ENCODE measurements at regions not wholly inside any gene's neighbourhood (a gene's known extent, or its start where the extent isn't known, plus 50 kb on each side); places are given as distances from the start of the nearest gene placed in this dataset.

DNA sequence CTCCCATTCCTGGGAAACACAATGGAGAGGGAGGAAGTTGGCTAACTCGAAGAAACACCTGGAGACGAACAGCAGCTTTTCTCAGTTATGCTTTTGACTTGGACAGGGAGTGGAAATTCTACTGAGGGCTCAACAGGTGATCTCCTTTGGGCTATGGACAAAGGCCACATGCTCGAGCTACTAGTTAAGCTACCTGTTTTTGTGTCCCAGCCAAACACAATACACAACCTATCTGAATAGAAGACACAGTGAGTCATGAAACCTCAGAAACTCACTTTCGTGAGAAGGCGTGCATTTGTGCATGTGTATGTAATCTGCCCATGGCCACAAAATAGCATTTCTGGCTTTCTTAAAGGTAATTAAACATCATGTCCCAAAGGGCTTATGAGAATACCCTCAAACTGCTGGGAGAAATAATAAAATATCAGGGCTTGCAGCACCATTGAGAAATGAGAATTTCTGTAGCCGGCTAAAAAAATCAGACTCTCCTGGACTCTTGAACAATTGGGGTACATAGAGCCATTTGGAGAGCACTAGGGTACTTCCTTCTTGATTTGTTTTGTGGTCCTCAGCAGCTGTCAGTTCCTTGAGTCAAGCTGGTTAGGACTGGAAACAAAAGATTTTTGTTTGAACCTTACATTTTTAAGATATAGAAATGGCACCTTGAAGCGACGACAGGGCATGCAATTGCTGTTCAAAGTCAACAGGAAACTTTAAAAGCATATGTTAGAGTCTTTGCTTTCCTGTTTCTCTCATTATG lies 85.5 kb upstream of the PTHLH start:
- Histone ChIP-seq H3K9me3 (ENCODE audit: control insufficient read depth, low read length) (no peaks in the 10 kb centered on the region), H3K4me3 (ENCODE audit: low read length in 2 of 2) (no peak overlapping the region), H3K36me3 (ENCODE audit: control insufficient read depth in 1 of 2, insufficient read depth in 2 of 2, low read length in 1 of 2) (no peaks in the 10 kb centered on the region), H3K27ac (ENCODE audit: low read depth in 1 of 2, low read length in 2 of 2) (no peak overlapping the region), H3K4me1 (ENCODE audit: control insufficient read depth in 1 of 2, insufficient read depth in 2 of 2, low read length in 2 of 2) (no peaks in the 10 kb centered on the region), H3K27me3 (ENCODE audit: control insufficient read depth in 1 of 2, insufficient read depth in 2 of 2, low read length in 1 of 2) (no peaks in the 10 kb centered on the region)
- ATAC-seq (ENCODE audit: low FRiP score) (no peak), DNase-seq (no peak)
- 95% methylated on average over 8 of the region's 8 CpGs for WGBS, 2 donors
- intact Hi-C loops (cut with DNase I): no loop called here

DNA sequence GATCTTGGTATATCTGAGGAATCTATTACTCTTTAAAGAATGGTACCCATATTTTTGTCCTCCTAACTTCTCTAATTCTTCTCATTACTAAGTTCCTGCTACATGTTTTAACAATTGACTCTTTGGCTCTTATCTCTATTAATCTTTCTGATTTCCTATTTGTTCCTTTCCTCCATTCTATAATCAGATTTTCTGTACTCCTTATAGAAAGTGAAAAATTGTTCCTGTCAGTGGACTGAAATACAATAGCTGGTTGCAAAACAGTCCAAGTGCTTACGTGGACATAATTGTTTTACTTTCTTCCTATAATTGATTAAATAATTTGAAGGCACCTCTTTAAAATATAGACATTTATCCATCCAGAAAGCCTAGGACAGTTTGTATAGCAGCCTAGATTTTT lies 86.7 kb upstream of the PTHLH start:
- ATAC-seq (ENCODE audit: low FRiP score): no peak
- no peak for DNase-seq
- no peaks in the 10 kb centered on the region for H3K9me3 ChIP-seq (ENCODE audit: control insufficient read depth, low read length)
- WGBS, 2 donors: 80 to 92% methylated on average over 1 of the region's 1 CpG
- intact Hi-C loops (cut with DNase I): no loop called here
- no peaks in the 10 kb centered on the region for H3K27me3 ChIP-seq (ENCODE audit: control insufficient read depth in 1 of 2, insufficient read depth in 2 of 2, low read length in 1 of 2)
- H3K4me1 ChIP-seq (ENCODE audit: control insufficient read depth in 1 of 2, insufficient read depth in 2 of 2, low read length in 2 of 2): no peaks in the 10 kb centered on the region
- no peak overlapping the region for H3K4me3 ChIP-seq (ENCODE audit: low read length in 2 of 2)
- no peak overlapping the region for H3K27ac ChIP-seq (ENCODE audit: low read depth in 1 of 2, low read length in 2 of 2)
- no peaks in the 10 kb centered on the region for H3K36me3 ChIP-seq (ENCODE audit: control insufficient read depth in 1 of 2, insufficient read depth in 2 of 2, low read length in 1 of 2)

DNA sequence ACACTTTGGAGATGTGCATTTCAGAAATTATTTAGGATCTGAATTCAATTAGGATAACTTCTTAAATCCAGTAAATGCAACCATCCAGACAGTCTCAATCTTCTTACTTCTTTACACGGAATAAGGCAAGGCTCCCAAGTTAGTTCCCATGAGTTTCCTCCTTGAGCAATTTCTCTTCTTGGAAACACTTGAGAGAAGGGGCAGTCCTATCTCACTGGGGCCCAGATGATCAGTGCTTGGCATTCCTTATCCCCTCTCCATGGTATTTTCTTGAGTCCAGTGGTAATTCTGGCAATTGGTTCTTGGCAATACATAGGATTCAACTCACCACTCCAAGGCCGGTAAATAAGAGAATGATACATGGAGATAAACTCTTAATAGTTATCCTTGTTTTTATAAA lies 87.1 kb upstream of the PTHLH start:
- WGBS, 2 donors: 84 to 87% methylated on average over 2 of the region's 2 CpGs
- DNase-seq (no peak), ATAC-seq (ENCODE audit: low FRiP score) (peak; percentile 53)
- Histone ChIP-seq H3K27me3 (ENCODE audit: control insufficient read depth in 1 of 2, insufficient read depth in 2 of 2, low read length in 1 of 2) (no peaks in the 10 kb centered on the region), H3K9me3 (ENCODE audit: control insufficient read depth, low read length) (no peaks in the 10 kb centered on the region), H3K27ac (ENCODE audit: low read depth in 1 of 2, low read length in 2 of 2) (no peak overlapping the region), H3K36me3 (ENCODE audit: control insufficient read depth in 1 of 2, insufficient read depth in 2 of 2, low read length in 1 of 2) (no peaks in the 10 kb centered on the region), H3K4me1 (ENCODE audit: control insufficient read depth in 1 of 2, insufficient read depth in 2 of 2, low read length in 2 of 2) (no peaks in the 10 kb centered on the region), H3K4me3 (ENCODE audit: low read length in 2 of 2) (no peak overlapping the region)
- intact Hi-C loops (cut with DNase I): no loop called here

DNA sequence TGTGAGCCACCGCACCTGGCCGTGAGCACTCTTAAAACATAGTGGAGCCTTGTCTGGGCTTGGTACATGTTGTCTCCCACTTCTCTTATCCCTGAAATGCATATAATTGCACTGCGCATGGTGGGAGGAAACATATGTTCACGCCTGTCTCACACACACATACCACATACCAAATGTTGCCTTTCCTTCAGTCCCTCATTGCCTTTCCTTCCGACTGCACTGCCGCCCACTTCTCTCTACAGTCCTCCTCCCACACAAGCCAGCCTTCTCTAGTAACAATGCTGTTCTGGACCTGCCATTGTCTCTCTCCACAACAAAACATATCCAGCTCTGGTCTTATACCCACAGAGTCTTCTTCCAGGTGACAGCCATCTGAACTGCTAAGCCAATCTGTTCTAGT lies 88.3 kb upstream of the PTHLH start:
- no peak overlapping the region for H3K27ac ChIP-seq (ENCODE audit: low read depth in 1 of 2, low read length in 2 of 2)
- H3K4me1 ChIP-seq (ENCODE audit: control insufficient read depth in 1 of 2, insufficient read depth in 2 of 2, low read length in 2 of 2): peaks cover 0 to 2% of the 10 kb centered on the region in 2 donors
- H3K27me3 ChIP-seq (ENCODE audit: control insufficient read depth in 1 of 2, insufficient read depth in 2 of 2, low read length in 1 of 2): no peaks in the 10 kb centered on the region
- DNase-seq (no peak), ATAC-seq (ENCODE audit: low FRiP score) (no peak)
- intact Hi-C loops (cut with DNase I): no loop called here
- H3K36me3 ChIP-seq (ENCODE audit: control insufficient read depth in 1 of 2, insufficient read depth in 2 of 2, low read length in 1 of 2): no peaks in the 10 kb centered on the region
- H3K4me3 ChIP-seq (ENCODE audit: low read length in 2 of 2): no peak overlapping the region
- WGBS, 2 donors: 97 to 98% methylated on average over 6 of the region's 6 CpGs
- H3K9me3 ChIP-seq (ENCODE audit: control insufficient read depth, low read length): no peaks in the 10 kb centered on the region

DNA sequence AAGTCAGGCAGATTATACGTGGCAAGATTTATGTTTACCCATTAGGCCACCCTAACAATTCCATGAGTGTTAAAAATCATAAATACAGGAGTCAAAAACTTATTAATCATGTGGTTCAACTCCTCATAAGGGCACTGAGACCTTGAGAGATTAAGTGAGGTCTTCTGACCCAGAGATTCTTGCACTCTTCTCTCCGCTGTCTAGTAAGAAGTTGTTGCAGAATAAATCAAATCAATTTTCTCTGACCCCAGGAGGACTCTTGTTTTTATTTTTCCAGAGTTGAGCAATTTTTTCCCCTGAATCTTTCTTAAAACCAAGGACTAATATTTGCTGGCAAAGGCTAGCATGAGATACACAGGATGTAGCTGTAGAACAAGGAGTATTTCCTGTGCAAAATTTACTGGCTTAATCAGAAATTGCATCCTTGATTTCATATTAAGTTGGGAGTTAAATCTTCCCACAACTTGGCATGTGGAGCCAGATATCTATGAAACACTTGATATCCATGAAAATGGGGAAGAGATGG lies 90.9 kb upstream of the PTHLH start:
- no peaks in the 10 kb centered on the region for H3K36me3 ChIP-seq (ENCODE audit: control insufficient read depth in 1 of 2, insufficient read depth in 2 of 2, low read length in 1 of 2)
- no peaks in the 10 kb centered on the region for H3K9me3 ChIP-seq (ENCODE audit: control insufficient read depth, low read length)
- ATAC-seq (ENCODE audit: low FRiP score) (peak; percentile 62), DNase-seq (no peak)
- H3K4me1 ChIP-seq (ENCODE audit: control insufficient read depth in 1 of 2, insufficient read depth in 2 of 2, low read length in 2 of 2): peaks cover 0 to 2% of the 10 kb centered on the region in 2 donors
- no peak overlapping the region for H3K4me3 ChIP-seq (ENCODE audit: low read length in 2 of 2)
- intact Hi-C loops (cut with DNase I): no loop called here
- H3K27ac ChIP-seq (ENCODE audit: low read depth in 1 of 2, low read length in 2 of 2): no peak overlapping the region
- H3K27me3 ChIP-seq (ENCODE audit: control insufficient read depth in 1 of 2, insufficient read depth in 2 of 2, low read length in 1 of 2): no peaks in the 10 kb centered on the region
- 89 to 90% methylated on average over 2 of the region's 2 CpGs for WGBS, 2 donors

DNA sequence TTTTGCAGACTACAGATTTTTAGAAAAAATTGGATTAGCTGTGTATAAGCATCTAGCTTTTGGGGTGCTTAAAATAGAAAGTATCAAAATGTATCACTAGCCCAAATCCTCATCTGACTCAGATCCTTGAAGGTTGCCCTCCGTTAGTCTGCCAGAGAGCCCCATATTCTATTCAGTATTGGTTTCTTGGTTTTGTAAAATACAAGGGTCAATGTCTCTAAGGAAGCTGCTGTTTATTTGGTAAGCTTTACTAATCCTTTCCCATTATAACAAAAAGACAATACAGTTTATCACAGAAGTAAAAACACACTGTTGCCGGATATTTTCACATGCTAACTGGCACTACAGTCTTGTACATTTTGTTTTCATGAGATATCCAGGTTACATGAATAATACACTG lies 92.8 kb upstream of the PTHLH start:
- peaks cover 1% of the 10 kb centered on the region for H3K9me3 ChIP-seq (ENCODE audit: control insufficient read depth, low read length)
- H3K36me3 ChIP-seq (ENCODE audit: control insufficient read depth in 1 of 2, insufficient read depth in 2 of 2, low read length in 1 of 2): no peaks in the 10 kb centered on the region
- no peaks in the 10 kb centered on the region for H3K27me3 ChIP-seq (ENCODE audit: control insufficient read depth in 1 of 2, insufficient read depth in 2 of 2, low read length in 1 of 2)
- H3K4me3 ChIP-seq (ENCODE audit: low read length in 2 of 2): no peak overlapping the region
- 6 to 7% methylated on average over 2 of the region's 2 CpGs for WGBS, 2 donors
- intact Hi-C loops (cut with DNase I): no loop called here
- peaks cover 0 to 2% of the 10 kb centered on the region in 2 donors for H3K4me1 ChIP-seq (ENCODE audit: control insufficient read depth in 1 of 2, insufficient read depth in 2 of 2, low read length in 2 of 2)
- ATAC-seq (ENCODE audit: low FRiP score) (no peak), DNase-seq (no peak)
- no peak overlapping the region for H3K27ac ChIP-seq (ENCODE audit: low read depth in 1 of 2, low read length in 2 of 2)

DNA sequence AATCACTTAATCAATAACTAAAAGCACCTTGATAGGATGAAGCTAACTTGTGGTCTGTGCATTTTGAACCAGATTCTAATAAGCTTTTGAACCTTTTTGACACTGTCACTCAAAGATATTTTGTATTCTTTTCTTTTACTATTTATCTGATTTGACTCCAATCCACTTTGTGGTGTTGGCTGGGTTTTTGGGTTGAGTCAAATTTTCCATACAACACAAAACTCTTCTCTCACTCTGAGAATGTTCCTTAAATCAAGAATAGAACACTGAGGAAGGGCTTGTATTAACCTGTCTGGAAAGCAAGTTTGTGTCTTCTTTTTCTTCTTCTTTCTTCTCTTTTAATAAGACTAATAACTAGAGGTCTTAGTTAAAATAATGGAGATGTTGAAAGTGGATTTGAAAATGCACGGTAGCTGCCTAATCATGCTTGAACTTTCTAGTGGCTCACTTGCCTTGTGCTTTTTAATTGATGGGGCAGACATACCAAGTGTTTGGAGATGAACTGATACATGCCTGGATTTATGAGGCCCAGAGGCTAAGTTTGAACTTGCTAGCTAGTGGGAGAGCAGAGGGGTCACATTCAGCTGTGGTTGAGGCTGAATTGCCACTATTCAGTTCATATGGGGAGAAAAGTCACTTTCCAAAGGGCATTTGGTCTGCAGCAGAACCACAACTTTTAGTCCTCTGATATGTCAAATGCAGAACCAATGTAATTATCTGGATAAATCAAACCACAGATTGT lies 93.5 kb upstream of the PTHLH start:
- no peak overlapping the region for H3K27ac ChIP-seq (ENCODE audit: low read depth in 1 of 2, low read length in 2 of 2)
- DNase-seq: no peak
- peaks cover 0 to 2% of the 10 kb centered on the region in 2 donors for H3K4me1 ChIP-seq (ENCODE audit: control insufficient read depth in 1 of 2, insufficient read depth in 2 of 2, low read length in 2 of 2)
- intact Hi-C loops (cut with DNase I): no loop called here
- H3K9me3 ChIP-seq (ENCODE audit: control insufficient read depth, low read length): peaks cover 2% of the 10 kb centered on the region
- ATAC-seq (ENCODE audit: low FRiP score): no peak
- H3K27me3 ChIP-seq (ENCODE audit: control insufficient read depth in 1 of 2, insufficient read depth in 2 of 2, low read length in 1 of 2): no peaks in the 10 kb centered on the region
- no peaks in the 10 kb centered on the region for H3K36me3 ChIP-seq (ENCODE audit: control insufficient read depth in 1 of 2, insufficient read depth in 2 of 2, low read length in 1 of 2)
- no peak overlapping the region for H3K4me3 ChIP-seq (ENCODE audit: low read length in 2 of 2)
- WGBS, 2 donors: 34 to 64% methylated on average over 1 of the region's 1 CpG

DNA sequence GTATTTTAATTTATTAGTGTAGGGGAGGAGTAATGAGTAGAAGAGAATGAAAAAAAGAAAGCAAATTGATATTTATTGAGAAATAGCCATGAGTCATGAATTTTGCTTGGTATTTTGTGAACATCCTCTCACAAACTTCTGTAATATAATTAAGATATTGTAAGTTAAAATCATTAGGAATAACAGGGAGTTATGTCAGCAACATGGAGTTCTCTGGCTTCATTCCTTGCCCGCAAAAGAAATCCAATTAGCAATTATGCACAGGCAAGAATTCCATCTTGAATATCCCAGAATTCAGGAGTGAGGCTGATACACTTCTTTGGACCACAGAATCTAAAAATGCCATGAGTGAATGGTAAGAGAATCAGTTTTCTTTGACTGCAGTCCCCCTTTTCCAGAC lies 94.3 kb upstream of the PTHLH start:
- Histone ChIP-seq H3K36me3 (ENCODE audit: control insufficient read depth in 1 of 2, insufficient read depth in 2 of 2, low read length in 1 of 2) (no peaks in the 10 kb centered on the region), H3K4me3 (ENCODE audit: low read length in 2 of 2) (no peak overlapping the region), H3K27me3 (ENCODE audit: control insufficient read depth in 1 of 2, insufficient read depth in 2 of 2, low read length in 1 of 2) (no peaks in the 10 kb centered on the region), H3K4me1 (ENCODE audit: control insufficient read depth in 1 of 2, insufficient read depth in 2 of 2, low read length in 2 of 2) (peaks cover 0 to 2% of the 10 kb centered on the region in 2 donors), H3K9me3 (ENCODE audit: control insufficient read depth, low read length) (peaks cover 2% of the 10 kb centered on the region), H3K27ac (ENCODE audit: low read depth in 1 of 2, low read length in 2 of 2) (no peak overlapping the region)
- 96 to 100% methylated on average over 1 of the region's 1 CpG for WGBS, 2 donors
- DNase-seq: no peak
- intact Hi-C loops (cut with DNase I): no loop called here
- no peak for ATAC-seq (ENCODE audit: low FRiP score)

DNA sequence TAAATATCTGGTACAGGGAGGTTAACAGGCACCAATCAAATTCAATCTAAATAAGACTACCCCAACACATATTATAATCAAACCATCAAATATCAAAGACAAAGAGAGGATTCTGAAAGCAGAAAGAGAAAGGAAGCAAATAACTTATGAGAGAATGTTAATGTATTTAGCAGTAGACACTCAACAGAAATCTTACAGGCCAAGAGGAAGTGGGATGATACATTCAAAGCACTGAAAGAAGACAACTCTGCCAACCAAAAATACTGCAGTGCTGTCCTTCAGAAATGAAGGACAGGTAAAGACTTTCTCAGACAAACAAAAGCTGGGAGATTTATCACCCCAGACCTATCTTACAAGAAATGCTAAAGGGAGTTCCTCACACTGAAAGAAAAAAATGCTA lies 95.9 kb upstream of the PTHLH start:
- H3K9me3 ChIP-seq (ENCODE audit: control insufficient read depth, low read length): peaks cover 4% of the 10 kb centered on the region
- H3K27ac ChIP-seq (ENCODE audit: low read depth in 1 of 2, low read length in 2 of 2): no peak overlapping the region
- ATAC-seq (ENCODE audit: low FRiP score) (no peak), DNase-seq (no peak)
- intact Hi-C loops (cut with DNase I): no loop called here
- no peaks in the 10 kb centered on the region for H3K27me3 ChIP-seq (ENCODE audit: control insufficient read depth in 1 of 2, insufficient read depth in 2 of 2, low read length in 1 of 2)
- H3K4me1 ChIP-seq (ENCODE audit: control insufficient read depth in 1 of 2, insufficient read depth in 2 of 2, low read length in 2 of 2): peaks cover 0 to 2% of the 10 kb centered on the region in 2 donors
- H3K4me3 ChIP-seq (ENCODE audit: low read length in 2 of 2): no peak overlapping the region
- no peaks in the 10 kb centered on the region for H3K36me3 ChIP-seq (ENCODE audit: control insufficient read depth in 1 of 2, insufficient read depth in 2 of 2, low read length in 1 of 2)

Data from aorta (tissue), 5 donors.